HEK293T (cell line): ENCODE measurements at regions not wholly inside any gene's neighbourhood (a gene's known extent, or its start where the extent isn't known, plus 50 kb on each side); places are given as distances from the start of the nearest gene placed in this dataset.

Experiments used
- ARNT ChIP-seq: fragments of 450-650 bp; IDR thresholded peaks from 2 replicates; pipeline ENCODE4 v1.6.1; 2017; ENCODE audit warnings: mild to moderate bottlenecking
- BHLHE40 ChIP-seq: fragments of 450-650 bp; IDR thresholded peaks from 2 replicates; pipeline ENCODE4 v1.6.1; 2016; ENCODE audit warnings: mild to moderate bottlenecking, moderate library complexity, borderline replicate concordance
- CTBP1 ChIP-seq: fragments of 450-650 bp; IDR thresholded peaks from 2 replicates; pipeline ENCODE4 v1.6.1; 2016; ENCODE audit warnings: borderline replicate concordance
- ELF4 ChIP-seq: fragments of 450-650 bp; IDR thresholded peaks from 2 replicates; pipeline ENCODE4 v1.6.1; 2017; ENCODE audit warnings: antibody characterized with exemption
- FOXA1 ChIP-seq: fragments of 450-650 bp; IDR thresholded peaks from 2 replicates; pipeline ENCODE4 v1.6.1; 2016; ENCODE audit warnings: mild to moderate bottlenecking
- FOXK2 ChIP-seq: fragments of 450-650 bp; IDR thresholded peaks from 2 replicates; pipeline ENCODE4 v1.6.1; 2016; ENCODE audit warnings: mild to moderate bottlenecking
- FOXM1 ChIP-seq: fragments of 450-650 bp; IDR thresholded peaks from 2 replicates; pipeline ENCODE4 v1.6.1; 2017; ENCODE audit warnings: mild to moderate bottlenecking, borderline replicate concordance
- HDGF ChIP-seq: fragments of 450-650 bp; IDR thresholded peaks from 2 replicates; pipeline ENCODE4 v1.6.1; 2017; ENCODE audit warnings: antibody characterized with exemption, borderline replicate concordance
- PKNOX1 ChIP-seq: fragments of 450-650 bp; IDR thresholded peaks from 2 replicates; pipeline ENCODE4 v1.6.1; 2016
- SP1 ChIP-seq: fragments of 450-650 bp; IDR thresholded peaks from 2 replicates; pipeline ENCODE4 v1.6.1; 2017
- SUZ12 ChIP-seq: fragments of 450-650 bp; IDR thresholded peaks from 2 replicates; pipeline ENCODE4 v1.6.1; 2016; ENCODE audit warnings: mild to moderate bottlenecking
- TARDBP ChIP-seq: fragments of 450-650 bp; IDR thresholded peaks from 2 replicates; pipeline ENCODE4 v1.6.1; 2016
- ZNF384 ChIP-seq: fragments of 450-650 bp; IDR thresholded peaks from 2 replicates; pipeline ENCODE4 v1.6.1; 2016

DNA sequence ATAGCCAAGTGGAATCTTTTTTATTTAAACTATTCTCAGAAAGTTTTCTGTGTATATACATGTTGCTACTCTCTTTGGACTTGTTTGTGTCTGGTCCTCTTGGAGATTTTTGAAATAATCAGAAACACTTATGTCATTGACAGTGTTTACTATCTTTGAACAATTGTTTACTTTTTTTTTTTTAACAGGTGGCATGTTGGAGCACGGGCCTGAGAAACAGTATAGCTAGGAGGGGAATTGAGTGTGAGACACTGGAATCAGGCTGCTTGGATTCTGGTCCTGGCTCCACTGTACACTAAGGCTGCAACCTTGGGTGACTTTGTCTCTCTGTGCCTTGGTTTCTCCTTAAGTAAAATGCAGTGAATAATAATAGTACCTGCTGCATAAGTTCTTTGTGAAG lies 279.6 kb downstream of the PRL start:
- no peak for TF ChIP-seq FOXK2
- TF ChIP-seq SUZ12, result no peak
- TF ChIP-seq FOXA1, result no peak
- no peak for TF ChIP-seq BHLHE40
- no peak for TF ChIP-seq ZNF384
- TF ChIP-seq CTBP1, result no peak
- no peak for TF ChIP-seq FOXM1
- no peak for TF ChIP-seq SP1
- no peak for TF ChIP-seq ARNT
- TF ChIP-seq PKNOX1, result no peak
- no peak for TF ChIP-seq ELF4
- no peak for TF ChIP-seq HDGF
- no peak for TF ChIP-seq TARDBP
